ENCODE measurements at regions not wholly inside any gene's neighbourhood (a gene's known extent, or its start where the extent isn't known, plus 50 kb on each side); places are given as distances from the start of the nearest gene placed in this dataset.

DNA sequence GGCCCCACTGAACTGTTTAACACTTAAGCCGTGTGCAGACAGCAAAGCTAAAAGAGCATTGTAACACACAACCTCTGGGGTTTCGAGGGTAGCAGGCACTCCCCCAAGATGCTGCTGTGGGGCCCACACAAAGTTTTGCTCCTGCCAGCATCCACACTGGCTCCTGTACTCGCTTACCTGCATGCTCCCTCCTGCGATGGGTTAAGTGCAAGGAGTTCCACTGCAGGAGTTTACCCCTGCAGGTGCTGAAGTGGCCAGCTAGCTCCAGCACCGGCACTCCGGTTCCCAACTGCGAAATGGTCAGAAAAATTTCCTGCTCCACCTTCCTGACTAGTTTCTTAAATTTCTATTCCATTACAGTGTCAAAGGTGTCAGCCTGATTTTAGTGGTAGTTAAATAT, 443.5 kb downstream of the PCDH10 start:
- TF ChIP-seq EZH2 (IDR thresholded peaks at IDR 0.05; ENCODE audit: insufficient read depth, poor library complexity, severe bottlenecking) = no peak
- TF ChIP-seq EZH2phosphoT487 (IDR thresholded peaks at IDR 0.05; ENCODE audit: insufficient read depth, low read depth) = no peak

Data from GM23248 (cell line).